HG03378 (cell line): ENCODE measurements at regions not wholly inside any gene's neighbourhood (a gene's known extent, or its start where the extent isn't known, plus 50 kb on each side); places are given as distances from the start of the nearest gene placed in this dataset.
"Not testable (repeated sequence)": the region's sequence is repeated elsewhere in the genome, so short reads cannot be mapped to it uniquely, and the experiment has no call there.

Source experiments
- ATAC-seq: cut with Tn5 transposase; IDR thresholded peaks from one replicate; pipeline ENCODE4 v1.9.1; 2021; ENCODE audit warnings: mild to moderate bottlenecking, moderate library complexity; ENCODE audit not compliant: unreplicated experiment

GRCh38 chr17:27090450-27091042 is 203.4 kb upstream of the WSB1 start:
- not testable (repeated sequence) for ATAC-seq

- ATAC-seq = no peak
These were observed 202.8 kb upstream of the WSB1 start for GRCh38 chr17:27091043-27091497.

GRCh38 chr17:27094179-27094578 is 199.7 kb upstream of the WSB1 start:
- ATAC-seq = not testable (repeated sequence)

GRCh38 chr17:27095821-27096220 is 198.1 kb upstream of the WSB1 start:
- ATAC-seq = not testable (repeated sequence)

- not testable (repeated sequence) for ATAC-seq
These were observed 194.6 kb upstream of the WSB1 start for GRCh38 chr17:27099266-27099665.

GRCh38 chr17:27104605-27105221 is 189.2 kb upstream of the WSB1 start:
- not testable (repeated sequence) for ATAC-seq

- ATAC-seq = no peak
These were observed 188.3 kb upstream of the WSB1 start for GRCh38 chr17:27105636-27106035.

- no peak for ATAC-seq
These were observed 187.4 kb upstream of the WSB1 start for GRCh38 chr17:27106347-27106981.

- ATAC-seq = no peak
These were observed 186.9 kb upstream of the WSB1 start for GRCh38 chr17:27106982-27107360.

GRCh38 chr17:27107386-27108328 is 186.3 kb upstream of the WSB1 start:
- ATAC-seq = not testable (repeated sequence)

GRCh38 chr17:27109346-27109745 is 184.6 kb upstream of the WSB1 start:
- no peak for ATAC-seq

GRCh38 chr17:27153005-27153404 is 140.9 kb upstream of the WSB1 start:
- ATAC-seq = no peak

- ATAC-seq = no peak
These were observed 138.0 kb upstream of the WSB1 start for GRCh38 chr17:27155866-27156265.

- ATAC-seq = no peak
These were observed 136.6 kb upstream of the WSB1 start for GRCh38 chr17:27157297-27157696.

- no peak for ATAC-seq
These were observed 136.0 kb upstream of the WSB1 start for GRCh38 chr17:27157898-27158297.

- no peak for ATAC-seq
These were observed 135.5 kb upstream of the WSB1 start for GRCh38 chr17:27158382-27158781.

- no peak for ATAC-seq
These were observed 113.6 kb upstream of the WSB1 start for GRCh38 chr17:27180322-27180721.

- ATAC-seq = not testable (repeated sequence)
These were observed 112.5 kb upstream of the WSB1 start for GRCh38 chr17:27181379-27181925.

- no peak for ATAC-seq
These were observed 112.0 kb upstream of the WSB1 start for GRCh38 chr17:27181935-27182334.

GRCh38 chr17:27197505-27197904 is 96.4 kb upstream of the WSB1 start:
- ATAC-seq = not testable (repeated sequence)

GRCh38 chr17:27199948-27200347 is 94.0 kb upstream of the WSB1 start:
- ATAC-seq = no peak
